K562 (cell line): ENCODE measurements at regions not wholly inside any gene's neighbourhood (a gene's known extent, or its start where the extent isn't known, plus 50 kb on each side); places are given as distances from the start of the nearest gene placed in this dataset.

ENCODE experiments used
- ATAC-seq: fragments of 200-7000 bp; cut with Tn5 transposase; 3 replicates; pipeline ENCODE4 v1.9.1; 2020; ENCODE audit warnings: moderate library complexity
- BruUV-seq: library from RNA; stranded (reverse); fragments of 400-500 nt; replicated peaks from 2 replicates; lab custom pipeline; 2021; lab: Mats Ljungman, UMichigan
- CTCF ChIA-PET: fragments of 300-600 bp; formaldehyde crosslinking; extraction: SDS; loops from one replicate; lab custom pipeline; 2021; ENCODE audit warnings: low intra/inter-chr PET ratio; lab: Yijun Ruan, JAX
- POLR2A ChIA-PET: fragments of 300-600, 350-650 bp; sonication (Branson Sonifier 250); formaldehyde crosslinking; extraction: SDS; loops from one replicate; lab custom pipeline; 2021; ENCODE audit warnings: antibody characterized with exemption, inconsistent platforms; lab: Yijun Ruan, JAX
- DNase-seq, 4 experiments: peaks; one replicate each; pipeline versions ENCODE4 v3.0.0 to v3.0.0-alpha.2; 2011 to 2018; ENCODE audit warnings: low spot score in 3 of 4, mixed read lengths in 3 of 4; ENCODE audit errors: extremely low read depth in 1 of 4
- FAIRE-seq: peaks from 2 replicates; lab custom pipeline; 2011; peaks lifted over from hg19 to GRCh38; lab: Jason Lieb, UNC
- H2AFZ ChIP-seq: 2 replicates; pipeline ENCODE4 v1.6.0; 2011; ENCODE audit warnings: low read depth, low read length, control low read depth, inconsistent platforms
- H3K27ac ChIP-seq: fragments of 200-600 bp; 3 replicates; pipeline ENCODE4 v1.8.0; 2011; ENCODE audit warnings: low read depth, mild to moderate bottlenecking, control low read depth, inconsistent platforms, low read length, moderate library complexity, mixed read lengths; ENCODE audit errors: extremely low read depth
- H3K27me3 ChIP-seq, 2 experiments: fragments of 300-600 bp in 1 of 2; 2 replicates in 1 of 2; 3 replicates in 1 of 2; pipeline versions ENCODE4 v1.6.0 to v1.8.0; 2011; ENCODE audit warnings: inconsistent platforms in 2 of 2, low read length in 2 of 2, mild to moderate bottlenecking in 1 of 2, mixed read lengths in 1 of 2, moderate library complexity in 1 of 2; ENCODE audit not compliant: control insufficient read depth in 2 of 2, insufficient read depth in 2 of 2
- H3K36me3 ChIP-seq: fragments of 300-600 bp; 3 replicates; pipeline ENCODE4 v1.8.0; 2011; ENCODE audit warnings: mild to moderate bottlenecking, low read length, inconsistent platforms; ENCODE audit not compliant: control insufficient read depth, insufficient read depth
- H3K4me1 ChIP-seq, 2 experiments: fragments of 200-600 bp in 1 of 2; replicated peaks in 1 of 2; 2 replicates in 1 of 2; 3 replicates in 1 of 2; pipeline versions ENCODE4 v1.5.1 to v1.8.0; 2011; ENCODE audit warnings: inconsistent platforms in 2 of 2, low read length in 2 of 2, mild to moderate bottlenecking in 1 of 2, mixed read lengths in 1 of 2, moderate library complexity in 1 of 2; ENCODE audit not compliant: control insufficient read depth in 2 of 2, insufficient read depth in 2 of 2
- H3K4me2 ChIP-seq: 2 replicates; pipeline ENCODE4 v1.6.1; 2011; ENCODE audit warnings: low read length, control low read depth, inconsistent platforms, mixed read lengths; ENCODE audit not compliant: insufficient read depth
- H3K4me3 ChIP-seq: fragments of 200-600 bp; sonication (generic), shearing (Covaris generic); 2 replicates; pipeline ENCODE4 v1.5.1; 2016; ENCODE audit warnings: control low read depth, inconsistent platforms
- H3K79me2 ChIP-seq: fragments of 200-600 bp; 3 replicates; pipeline ENCODE4 v1.8.0; 2011; ENCODE audit warnings: low read length, inconsistent platforms; ENCODE audit not compliant: control insufficient read depth, insufficient read depth
- H3K9ac ChIP-seq, 2 experiments: 2 replicates each; pipeline versions ENCODE4 v1.6.0 to v1.6.1; 2011; ENCODE audit warnings: low read depth in 2 of 2, low read length in 2 of 2, control low read depth in 1 of 2, inconsistent platforms in 1 of 2, mild to moderate bottlenecking in 1 of 2, mixed read lengths in 1 of 2; ENCODE audit not compliant: insufficient read depth in 1 of 2
- H3K9me1 ChIP-seq: one replicate; pipeline ENCODE4 v1.6.0; 2011; ENCODE audit warnings: inconsistent platforms, mild to moderate bottlenecking, low read length, moderate library complexity; ENCODE audit not compliant: control insufficient read depth, insufficient read depth
- H3K9me3 ChIP-seq: replicated peaks from 2 replicates; pipeline ENCODE4 v1.5.1; 2011; ENCODE audit warnings: low read depth, low read length, inconsistent platforms; ENCODE audit not compliant: control insufficient read depth, insufficient read depth
- H4K20me1 ChIP-seq: replicated peaks from 2 replicates; pipeline ENCODE4 v1.6.1; 2011; ENCODE audit warnings: low read length, inconsistent platforms, mixed read lengths; ENCODE audit not compliant: control insufficient read depth, insufficient read depth
- MECOM ChIP-seq: fragments of 250-450 bp; sonication (Bioruptor Pico); IDR thresholded peaks from 2 replicates; pipeline ENCODE4 v1.8.0; 2022; ENCODE audit warnings: inconsistent platforms
- RBM39 ChIP-seq: fragments of 200-400 bp; formaldehyde crosslinking; optimal IDR thresholded peaks from 2 replicates; pipeline ENCODE3; 2018; ENCODE audit warnings: low read depth, low read length
- SAP30 ChIP-seq: fragments of 200-600 bp; sonication (generic); IDR thresholded peaks from 2 replicates; pipeline ENCODE4 v1.6.1; 2012; ENCODE audit warnings: borderline replicate concordance, low read depth, mild to moderate bottlenecking, moderate library complexity, low read length, control low read depth, inconsistent platforms; ENCODE audit not compliant: insufficient read depth, poor library complexity, severe bottlenecking
- TRIM28 ChIP-seq: fragments of 450-650 bp; IDR thresholded peaks from 2 replicates; pipeline ENCODE4 v1.6.1; 2017
- WGBS: fragments of 100-300 bp; shearing (Covaris generic); methylation state at CpG from one replicate; pipeline ENCODE4 v1.1.6; 2016; ENCODE audit warnings: low coverage, mixed read lengths; ENCODE audit not compliant: insufficient coverage; ENCODE audit errors: missing lambda C conversion rate; 5-methylcytosine and 5-hydroxymethylcytosine counted together
- in situ Hi-C: fragments of 300-500 bp; cut with MboI; formaldehyde crosslinking; loops from 4 replicates; pipeline ENCODE4 v1.15.0; 2018; ENCODE audit warnings: inconsistent platforms, mixed read lengths
- intact Hi-C: fragments of 100-400 bp; cut with micrococcal nuclease; formaldehyde crosslinking; loops from 2 replicates; pipeline ENCODE4 v1.14.2; 2022
- TF ChIP-seq, protein P1 (sequence below): fragments of 250-450 bp; sonication (Bioruptor Pico); IDR thresholded peaks from 2 replicates; pipeline ENCODE4 v1.9.0; 2021; ENCODE audit warnings: mild to moderate bottlenecking
- TF ChIP-seq, protein P2 (sequence below): sonication (generic); formaldehyde crosslinking; IDR thresholded peaks from 2 replicates; pipeline ENCODE4 v1.9.0; 2022; ENCODE audit warnings: mild to moderate bottlenecking, missing genetic modification reagents
- TF ChIP-seq, protein P3 (sequence below): fragments of 450-650 bp; conservative IDR thresholded peaks from 2 replicates; pipeline ENCODE4 v1.6.1; 2016; ENCODE audit warnings: missing genetic modification characterization, low read depth, mild to moderate bottlenecking, control low read depth, missing compliant biosample characterization
- TF ChIP-seq, protein P4 (sequence below): sonication (generic); formaldehyde crosslinking; IDR thresholded peaks from 2 replicates; pipeline ENCODE4 v1.8.1; 2023; ENCODE audit warnings: mild to moderate bottlenecking, missing genetic modification reagents
- TF ChIP-seq, protein P5 (sequence below): sonication (generic); formaldehyde crosslinking; IDR thresholded peaks from 2 replicates; pipeline ENCODE4 v1.8.0; 2022; ENCODE audit warnings: missing genetic modification reagents, mild to moderate bottlenecking, borderline replicate concordance

DNA sequence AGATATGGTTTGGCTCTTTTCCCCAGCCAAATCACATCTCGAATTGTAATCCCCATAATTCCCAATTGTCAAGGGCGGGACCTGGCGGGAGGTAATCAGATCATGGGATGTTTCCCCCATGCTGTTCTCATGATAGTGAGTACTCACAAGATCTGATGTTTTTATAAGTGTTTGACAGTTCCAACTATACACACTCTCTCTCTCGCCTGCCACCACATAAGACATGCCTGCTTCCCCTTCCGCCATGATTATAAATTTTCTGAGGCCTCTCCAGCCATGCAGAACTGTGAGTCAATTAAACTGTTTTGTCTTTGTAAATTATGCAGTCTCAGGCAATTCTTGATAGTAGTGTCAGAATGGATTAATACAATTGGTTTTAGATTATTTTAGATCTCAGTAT is 475.7 kb upstream of the CYLC2 start:
- DNase-seq (no peak), ATAC-seq (no peak), FAIRE-seq (no peak)
- H3K27ac ChIP-seq, result no peak overlapping the region
- no peaks in the 10 kb centered on the region for H3K27me3 ChIP-seq
- H4K20me1 ChIP-seq, result no peaks in the 10 kb centered on the region
- no TSS peak for BruUV-seq
- no peaks in the 10 kb centered on the region for H3K9me3 ChIP-seq
- POLR2A ChIA-PET, result no interaction called here
- H3K79me2 ChIP-seq, result no peaks in the 10 kb centered on the region
- H3K36me3 ChIP-seq, result no peaks in the 10 kb centered on the region
- CTCF ChIA-PET, result no interaction called here
- no peaks in the 10 kb centered on the region for H3K4me1 ChIP-seq
- no peak overlapping the region for H2AFZ ChIP-seq
- in situ Hi-C loops, result no loop called here
- no peak overlapping the region for H3K9ac ChIP-seq
- no peak overlapping the region for H3K4me3 ChIP-seq
- no peaks in the 10 kb centered on the region for H3K9me1 ChIP-seq
- intact Hi-C loops, result no loop called here
- 0% methylated on average over 5 of the region's 5 CpGs for WGBS
- H3K4me2 ChIP-seq, result no peak overlapping the region
- TF ChIP-seq SAP30 (no peak), TRIM28 (no peak), RBM39 (no peak), MECOM (CRISPR knock-in tag) (no peak)
- TF ChIP-seq, protein P1, sequence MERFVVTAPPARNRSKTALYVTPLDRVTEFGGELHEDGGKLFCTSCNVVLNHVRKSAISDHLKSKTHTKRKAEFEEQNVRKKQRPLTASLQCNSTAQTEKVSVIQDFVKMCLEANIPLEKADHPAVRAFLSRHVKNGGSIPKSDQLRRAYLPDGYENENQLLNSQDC, result no peak
- TF ChIP-seq, protein P2, sequence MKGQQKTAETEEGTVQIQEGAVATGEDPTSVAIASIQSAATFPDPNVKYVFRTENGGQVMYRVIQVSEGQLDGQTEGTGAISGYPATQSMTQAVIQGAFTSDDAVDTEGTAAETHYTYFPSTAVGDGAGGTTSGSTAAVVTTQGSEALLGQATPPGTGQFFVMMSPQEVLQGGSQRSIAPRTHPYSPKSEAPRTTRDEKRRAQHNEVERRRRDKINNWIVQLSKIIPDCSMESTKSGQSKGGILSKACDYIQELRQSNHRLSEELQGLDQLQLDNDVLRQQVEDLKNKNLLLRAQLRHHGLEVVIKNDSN (CRISPR knock-in tag), result no peak
- TF ChIP-seq, protein P3, sequence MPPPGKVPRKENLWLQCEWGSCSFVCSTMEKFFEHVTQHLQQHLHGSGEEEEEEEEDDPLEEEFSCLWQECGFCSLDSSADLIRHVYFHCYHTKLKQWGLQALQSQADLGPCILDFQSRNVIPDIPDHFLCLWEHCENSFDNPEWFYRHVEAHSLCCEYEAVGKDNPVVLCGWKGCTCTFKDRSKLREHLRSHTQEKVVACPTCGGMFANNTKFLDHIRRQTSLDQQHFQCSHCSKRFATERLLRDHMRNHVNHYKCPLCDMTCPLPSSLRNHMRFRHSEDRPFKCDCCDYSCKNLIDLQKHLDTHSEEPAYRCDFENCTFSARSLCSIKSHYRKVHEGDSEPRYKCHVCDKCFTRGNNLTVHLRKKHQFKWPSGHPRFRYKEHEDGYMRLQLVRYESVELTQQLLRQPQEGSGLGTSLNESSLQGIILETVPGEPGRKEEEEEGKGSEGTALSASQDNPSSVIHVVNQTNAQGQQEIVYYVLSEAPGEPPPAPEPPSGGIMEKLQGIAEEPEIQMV (tag), result no peak
- TF ChIP-seq, protein P4, sequence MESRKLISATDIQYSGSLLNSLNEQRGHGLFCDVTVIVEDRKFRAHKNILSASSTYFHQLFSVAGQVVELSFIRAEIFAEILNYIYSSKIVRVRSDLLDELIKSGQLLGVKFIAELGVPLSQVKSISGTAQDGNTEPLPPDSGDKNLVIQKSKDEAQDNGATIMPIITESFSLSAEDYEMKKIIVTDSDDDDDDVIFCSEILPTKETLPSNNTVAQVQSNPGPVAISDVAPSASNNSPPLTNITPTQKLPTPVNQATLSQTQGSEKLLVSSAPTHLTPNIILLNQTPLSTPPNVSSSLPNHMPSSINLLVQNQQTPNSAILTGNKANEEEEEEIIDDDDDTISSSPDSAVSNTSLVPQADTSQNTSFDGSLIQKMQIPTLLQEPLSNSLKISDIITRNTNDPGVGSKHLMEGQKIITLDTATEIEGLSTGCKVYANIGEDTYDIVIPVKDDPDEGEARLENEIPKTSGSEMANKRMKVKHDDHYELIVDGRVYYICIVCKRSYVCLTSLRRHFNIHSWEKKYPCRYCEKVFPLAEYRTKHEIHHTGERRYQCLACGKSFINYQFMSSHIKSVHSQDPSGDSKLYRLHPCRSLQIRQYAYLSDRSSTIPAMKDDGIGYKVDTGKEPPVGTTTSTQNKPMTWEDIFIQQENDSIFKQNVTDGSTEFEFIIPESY (CRISPR knock-in tag), result no peak
- TF ChIP-seq, protein P5, sequence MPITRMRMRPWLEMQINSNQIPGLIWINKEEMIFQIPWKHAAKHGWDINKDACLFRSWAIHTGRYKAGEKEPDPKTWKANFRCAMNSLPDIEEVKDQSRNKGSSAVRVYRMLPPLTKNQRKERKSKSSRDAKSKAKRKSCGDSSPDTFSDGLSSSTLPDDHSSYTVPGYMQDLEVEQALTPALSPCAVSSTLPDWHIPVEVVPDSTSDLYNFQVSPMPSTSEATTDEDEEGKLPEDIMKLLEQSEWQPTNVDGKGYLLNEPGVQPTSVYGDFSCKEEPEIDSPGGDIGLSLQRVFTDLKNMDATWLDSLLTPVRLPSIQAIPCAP (CRISPR knock-in tag), result no peak
